Neural progenitor cell (in vitro differentiated cells): ENCODE measurements at regions not wholly inside any gene's neighbourhood (a gene's known extent, or its start where the extent isn't known, plus 50 kb on each side); places are given as distances from the start of the nearest gene placed in this dataset.

Experiments
- DNase-seq: peaks from one replicate; pipeline ENCODE4 v3.0.0-alpha.2; 2016; ENCODE audit warnings: low spot score
- H2AFZ ChIP-seq: fragments of 200-600 bp; sonication (generic); replicated peaks from 2 replicates; pipeline ENCODE4 v1.6.1; 2016; ENCODE audit warnings: antibody characterized with exemption
- H3F3A ChIP-seq: fragments of 200-600 bp; sonication (generic); 2 replicates; pipeline ENCODE4 v1.6.1; 2016; ENCODE audit warnings: antibody characterized with exemption, low read depth
- H3K27ac ChIP-seq: fragments of 200-600 bp; sonication (generic); 2 replicates; pipeline ENCODE4 v1.5.1; 2016; ENCODE audit warnings: mild to moderate bottlenecking
- H3K27me3 ChIP-seq: fragments of 200-600 bp; sonication (generic); 2 replicates; pipeline ENCODE4 v1.6.1; 2016; ENCODE audit warnings: mild to moderate bottlenecking, moderate library complexity
- H3K36me3 ChIP-seq: fragments of 200-600 bp; sonication (generic); 2 replicates; pipeline ENCODE4 v1.5.1; 2016
- H3K4me1 ChIP-seq: fragments of 200-600 bp; sonication (generic); 2 replicates; pipeline ENCODE4 v1.6.1; 2016; ENCODE audit warnings: mixed run types
- H3K4me2 ChIP-seq: fragments of 200-600 bp; sonication (generic); 2 replicates; pipeline ENCODE4 v1.6.1; 2016
- H3K4me3 ChIP-seq: fragments of 200-600 bp; sonication (generic); 2 replicates; pipeline ENCODE4 v1.5.1; 2016
- H3K79me2 ChIP-seq: fragments of 200-600 bp; sonication (generic); 2 replicates; pipeline ENCODE4 v1.6.1; 2016; ENCODE audit warnings: low read depth
- H3K9ac ChIP-seq: fragments of 200-600 bp; sonication (generic); 2 replicates; pipeline ENCODE4 v1.6.1; 2016
- H3K9me3 ChIP-seq: fragments of 200-600 bp; sonication (generic); 2 replicates; pipeline ENCODE4 v1.5.1; 2016; ENCODE audit warnings: low read depth
- H4K20me1 ChIP-seq: fragments of 200-600 bp; sonication (generic); 2 replicates; pipeline ENCODE4 v1.6.1; 2016; ENCODE audit warnings: low read depth
- H3K27ac Mint-ChIP-seq: 3 replicates; pipeline ENCODE4 v1.8.0; 2021; ENCODE audit warnings: mixed read lengths
- H3K27me3 Mint-ChIP-seq: 2 replicates; pipeline ENCODE4 v1.8.0; 2022; ENCODE audit warnings: low read depth, mild to moderate bottlenecking, inconsistent platforms, moderate library complexity, mixed read lengths; ENCODE audit not compliant: insufficient read depth
- H3K36me3 Mint-ChIP-seq: 3 replicates; pipeline ENCODE4 v1.8.0; 2021; ENCODE audit warnings: mixed read lengths
- H3K4me1 Mint-ChIP-seq: 3 replicates; pipeline ENCODE4 v1.8.0; 2021; ENCODE audit warnings: mixed read lengths
- H3K4me3 Mint-ChIP-seq: 3 replicates; pipeline ENCODE4 v1.8.0; 2021; ENCODE audit warnings: mild to moderate bottlenecking, moderate library complexity, mixed read lengths
- H3K9me3 Mint-ChIP-seq: 3 replicates; pipeline ENCODE4 v1.8.0; 2020; ENCODE audit warnings: mixed read lengths
- EZH2 ChIP-seq: fragments of 200-600 bp; sonication (generic); IDR thresholded peaks from 2 replicates; pipeline ENCODE4 v1.6.1; 2017; ENCODE audit warnings: antibody characterized with exemption, mild to moderate bottlenecking, moderate library complexity
- EZH2phosphoT487 ChIP-seq: fragments of 200-600 bp; sonication (generic); IDR thresholded peaks from 2 replicates; pipeline ENCODE4 v1.6.1; 2017; ENCODE audit warnings: antibody characterized with exemption
- TF ChIP-seq, protein P1 (sequence below): fragments of 200-600 bp; sonication (generic); IDR thresholded peaks from 2 replicates; pipeline ENCODE4 v1.5.1; 2017; ENCODE audit warnings: antibody characterized with exemption, mild to moderate bottlenecking

DNA sequence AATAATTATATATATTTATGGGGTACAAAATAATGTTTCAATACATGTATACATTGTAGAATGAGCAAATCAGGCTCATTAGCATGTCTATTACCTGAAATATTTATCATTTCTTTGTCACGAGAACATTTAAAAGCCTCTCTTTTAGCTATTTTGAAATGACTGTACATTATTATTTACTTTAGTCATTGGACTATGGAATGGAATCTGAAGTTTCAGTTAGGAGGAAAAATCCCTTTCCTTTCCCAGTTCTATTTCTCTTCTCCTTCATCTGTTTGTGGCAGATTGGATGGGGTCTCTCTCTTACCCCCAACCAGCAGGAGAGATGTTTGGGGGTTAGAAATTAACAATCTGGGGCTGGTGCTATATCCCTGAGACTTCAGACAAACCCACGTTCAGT, 292.5 kb upstream of the SFRP2 start:
- Mint-ChIP-seq H3K4me3 (no peak overlapping the region), H3K27ac (no peak overlapping the region), H3K4me1 (peaks cover 3% of the 10 kb centered on the region), H3K27me3 (peaks cover 2% of the 10 kb centered on the region), H3K9me3 (no peaks in the 10 kb centered on the region), H3K36me3 (no peaks in the 10 kb centered on the region)
- H3K4me1 ChIP-seq, result no peaks in the 10 kb centered on the region
- H3K27me3 ChIP-seq, result no peaks in the 10 kb centered on the region
- no peaks in the 10 kb centered on the region for H3K9me3 ChIP-seq
- no peaks in the 10 kb centered on the region for H3K79me2 ChIP-seq
- no peak overlapping the region for H3K4me2 ChIP-seq
- H3K4me3 ChIP-seq, result no peak overlapping the region
- H3K36me3 ChIP-seq, result no peaks in the 10 kb centered on the region
- no peak overlapping the region for H3K9ac ChIP-seq
- H2AFZ ChIP-seq, result no peak overlapping the region
- TF ChIP-seq, protein P1, sequence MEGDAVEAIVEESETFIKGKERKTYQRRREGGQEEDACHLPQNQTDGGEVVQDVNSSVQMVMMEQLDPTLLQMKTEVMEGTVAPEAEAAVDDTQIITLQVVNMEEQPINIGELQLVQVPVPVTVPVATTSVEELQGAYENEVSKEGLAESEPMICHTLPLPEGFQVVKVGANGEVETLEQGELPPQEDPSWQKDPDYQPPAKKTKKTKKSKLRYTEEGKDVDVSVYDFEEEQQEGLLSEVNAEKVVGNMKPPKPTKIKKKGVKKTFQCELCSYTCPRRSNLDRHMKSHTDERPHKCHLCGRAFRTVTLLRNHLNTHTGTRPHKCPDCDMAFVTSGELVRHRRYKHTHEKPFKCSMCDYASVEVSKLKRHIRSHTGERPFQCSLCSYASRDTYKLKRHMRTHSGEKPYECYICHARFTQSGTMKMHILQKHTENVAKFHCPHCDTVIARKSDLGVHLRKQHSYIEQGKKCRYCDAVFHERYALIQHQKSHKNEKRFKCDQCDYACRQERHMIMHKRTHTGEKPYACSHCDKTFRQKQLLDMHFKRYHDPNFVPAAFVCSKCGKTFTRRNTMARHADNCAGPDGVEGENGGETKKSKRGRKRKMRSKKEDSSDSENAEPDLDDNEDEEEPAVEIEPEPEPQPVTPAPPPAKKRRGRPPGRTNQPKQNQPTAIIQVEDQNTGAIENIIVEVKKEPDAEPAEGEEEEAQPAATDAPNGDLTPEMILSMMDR, result no peak
- TF ChIP-seq EZH2phosphoT487, result no peak
- no peak for TF ChIP-seq EZH2
- no peaks in the 10 kb centered on the region for H4K20me1 ChIP-seq
- no peak overlapping the region for H3K27ac ChIP-seq
- H3F3A ChIP-seq, result no peaks in the 10 kb centered on the region
- DNase-seq, result no peak

DNA sequence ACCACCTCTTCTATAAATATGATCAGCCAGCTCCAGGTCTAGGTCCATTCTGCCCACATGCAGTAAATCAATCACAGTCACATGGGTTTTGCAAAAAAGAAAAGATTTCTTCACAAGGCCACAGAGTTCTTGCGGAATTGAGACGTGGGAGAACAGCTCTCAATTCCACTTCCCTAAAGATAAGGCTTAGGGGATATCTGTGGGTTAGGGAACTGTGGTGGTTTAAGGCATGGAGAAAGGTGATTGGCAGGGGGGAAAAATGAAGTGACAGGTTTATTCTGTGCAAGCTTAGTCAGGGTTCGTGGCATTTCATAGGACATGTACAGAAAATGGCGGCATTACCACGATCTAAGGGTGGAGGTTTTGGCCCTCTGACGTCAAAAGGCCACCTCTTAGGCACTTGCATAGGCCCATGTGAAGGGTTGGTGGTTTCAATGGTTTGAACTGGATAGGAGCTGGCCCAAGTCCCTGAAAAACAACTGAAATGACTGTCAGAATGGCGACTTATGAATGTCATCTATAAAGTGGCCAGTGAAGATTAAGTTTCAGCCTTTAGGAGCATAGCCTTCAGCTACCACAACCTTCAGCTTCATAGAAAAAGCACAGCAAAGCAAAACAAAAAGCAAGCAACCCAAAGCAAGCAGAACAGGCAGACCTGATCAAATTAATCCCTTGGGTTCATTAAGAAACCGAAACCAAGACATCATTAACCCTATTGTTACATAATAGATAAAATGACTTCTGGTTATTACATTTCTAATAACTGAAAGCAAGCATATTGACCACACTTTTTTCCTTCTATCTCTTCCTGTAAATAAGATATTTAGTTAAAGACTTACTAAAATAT, 289.8 kb upstream of the SFRP2 start:
- Histone ChIP-seq H3K9ac (no peak overlapping the region), H3K4me3 (no peak overlapping the region), H3K4me2 (no peak overlapping the region), H3F3A (no peaks in the 10 kb centered on the region), H3K79me2 (no peaks in the 10 kb centered on the region), H3K36me3 (no peaks in the 10 kb centered on the region), H3K27me3 (no peaks in the 10 kb centered on the region), H3K27ac (no peak overlapping the region), H3K9me3 (no peaks in the 10 kb centered on the region), H3K4me1 (no peaks in the 10 kb centered on the region), H2AFZ (no peak overlapping the region), H4K20me1 (no peaks in the 10 kb centered on the region)
- Mint-ChIP-seq H3K4me3 (no peak overlapping the region), H3K27me3 (peaks cover 2% of the 10 kb centered on the region), H3K36me3 (no peaks in the 10 kb centered on the region), H3K27ac (no peak overlapping the region), H3K9me3 (no peaks in the 10 kb centered on the region), H3K4me1 (peaks cover 3% of the 10 kb centered on the region)
- DNase-seq, result no peak
- TF ChIP-seq EZH2phosphoT487 (no peak), EZH2 (no peak)
- TF ChIP-seq, protein P1, result no peak

DNA sequence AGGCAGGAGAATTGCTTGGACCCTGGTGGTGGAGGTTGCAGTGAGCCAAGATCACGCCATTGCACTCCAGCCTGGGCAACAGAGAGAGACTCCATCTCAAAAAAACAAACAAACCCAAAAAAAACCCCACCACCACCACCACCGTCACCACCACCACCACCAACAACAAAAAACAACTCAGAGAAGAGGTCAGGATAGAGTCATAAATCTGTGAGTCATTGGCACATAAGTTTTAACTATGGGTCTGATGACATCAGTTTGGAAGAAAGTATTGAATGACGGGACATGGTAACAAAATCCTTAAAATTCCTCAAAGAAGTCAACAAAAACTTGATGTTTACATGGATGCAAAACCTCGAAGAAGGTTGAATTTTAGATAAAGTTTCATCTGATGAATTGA, 288.0 kb upstream of the SFRP2 start:
- Histone ChIP-seq H3K9me3 (no peaks in the 10 kb centered on the region), H3F3A (no peaks in the 10 kb centered on the region), H3K27me3 (no peaks in the 10 kb centered on the region), H4K20me1 (no peaks in the 10 kb centered on the region), H3K27ac (no peak overlapping the region), H3K4me2 (no peak overlapping the region), H3K79me2 (no peaks in the 10 kb centered on the region), H3K9ac (no peak overlapping the region), H3K36me3 (no peaks in the 10 kb centered on the region), H3K4me3 (no peak overlapping the region), H3K4me1 (no peaks in the 10 kb centered on the region), H2AFZ (no peak overlapping the region)
- H3K4me1 Mint-ChIP-seq, result no peaks in the 10 kb centered on the region
- H3K36me3 Mint-ChIP-seq, result no peaks in the 10 kb centered on the region
- H3K9me3 Mint-ChIP-seq, result no peaks in the 10 kb centered on the region
- no peak for DNase-seq
- H3K27me3 Mint-ChIP-seq, result no peaks in the 10 kb centered on the region
- no peak overlapping the region for H3K27ac Mint-ChIP-seq
- H3K4me3 Mint-ChIP-seq, result no peak overlapping the region
- TF ChIP-seq EZH2phosphoT487 (no peak), EZH2 (no peak)
- TF ChIP-seq, protein P1, result no peak
